GM23248 (cell line): ENCODE measurements at regions not wholly inside any gene's neighbourhood (a gene's known extent, or its start where the extent isn't known, plus 50 kb on each side); places are given as distances from the start of the nearest gene placed in this dataset.

Experiments
- EZH2 ChIP-seq: fragments of 200-600 bp; sonication (generic); IDR thresholded peaks from 2 replicates; pipeline ENCODE4 v1.6.1; 2018; ENCODE audit warnings: antibody characterized with exemption, mild to moderate bottlenecking; ENCODE audit not compliant: insufficient read depth, poor library complexity, severe bottlenecking
- EZH2phosphoT487 ChIP-seq: fragments of 200-600 bp; sonication (generic); IDR thresholded peaks from 2 replicates; pipeline ENCODE4 v1.6.1; 2018; ENCODE audit warnings: antibody characterized with exemption, moderate library complexity, mild to moderate bottlenecking, low read depth; ENCODE audit not compliant: insufficient read depth

DNA sequence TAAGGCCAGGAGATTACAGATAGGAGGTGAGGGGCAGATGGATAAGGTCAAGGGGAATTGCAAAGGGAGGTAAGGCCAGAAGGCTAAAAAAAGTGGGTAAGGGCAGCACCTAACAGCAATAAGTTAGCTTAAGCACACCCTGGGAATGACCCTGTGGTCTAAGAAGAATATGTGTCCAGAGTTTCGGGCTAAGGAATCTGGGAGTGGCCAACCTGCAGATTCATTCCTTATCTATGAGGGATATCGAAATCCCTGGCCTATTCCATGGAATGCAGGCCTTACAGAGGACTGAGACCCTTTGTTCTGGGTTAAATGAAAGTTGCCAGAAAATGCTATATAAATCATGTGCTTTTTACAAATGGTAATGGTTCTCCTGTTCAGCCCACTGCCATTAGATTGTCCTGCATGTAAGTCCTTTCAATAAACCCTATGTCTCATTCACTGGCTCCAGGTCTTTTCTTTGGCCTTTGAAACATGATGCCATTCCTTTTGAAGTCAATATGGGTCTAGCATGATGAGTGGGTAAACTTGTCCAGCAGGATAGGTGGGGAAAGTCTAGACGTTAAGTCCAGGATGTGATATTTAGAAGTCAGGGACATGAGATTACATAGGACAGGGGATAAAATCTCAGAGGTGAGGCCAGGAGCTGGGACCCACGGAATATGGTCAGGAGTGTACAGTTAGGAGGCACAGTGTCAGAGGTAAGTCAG is 226.2 kb downstream of the TACR3 start:
- TF ChIP-seq EZH2phosphoT487 (no peak), EZH2 (no peak)
